ENCODE measurements at regions not wholly inside any gene's neighbourhood (a gene's known extent, or its start where the extent isn't known, plus 50 kb on each side); places are given as distances from the start of the nearest gene placed in this dataset.
"Not testable (repeated sequence)": the region's sequence is repeated elsewhere in the genome, so short reads cannot be mapped to it uniquely, and the experiment has no call there.

GRCh38 chr1:228653748-228654147, 81.5 kb upstream of the RHOU start:
- H3K27ac ChIP-seq (ENCODE audit: low read depth in 1 of 2, low read length in 1 of 2): no peak overlapping the region
- peaks cover 0 to under 1% (median 0%) of the 10 kb centered on the region in 5 donors for H3K4me1 ChIP-seq (ENCODE audit: control insufficient read depth in 5 of 5, insufficient read depth in 5 of 5, low read length in 5 of 5)
- WGBS, 2 donors: 89 to 97% methylated on average over 1 of the region's 1 CpG
- ATAC-seq (ENCODE audit: insufficient read depth, low FRiP score) (no peak), DNase-seq (no peak)
- H3K4me3 ChIP-seq: no peak overlapping the region
- peaks cover 8 to 33% (median 21%) of the 10 kb centered on the region in 3 donors for H3K27me3 ChIP-seq (ENCODE audit: control insufficient read depth in 3 of 3, insufficient read depth in 3 of 3, low read length in 2 of 3)
- TF ChIP-seq CTCF (IDR thresholded peaks at IDR 0.05; ENCODE audit: control extremely low read depth, extremely low read depth): no peak
- peaks cover 0 to 4% (median 0%) of the 10 kb centered on the region in 4 donors for H3K9me3 ChIP-seq (ENCODE audit: control insufficient read depth in 4 of 4, insufficient read depth in 3 of 4, low read length in 3 of 4)
- no peak overlapping the region for H3K9ac ChIP-seq (ENCODE audit: insufficient read depth in 1 of 2, low read length in 2 of 2)
- no peaks in the 10 kb centered on the region for H3K36me3 ChIP-seq (ENCODE audit: control insufficient read depth in 4 of 4, insufficient read depth in 4 of 4, low read length in 4 of 4)

- Histone ChIP-seq H3K9ac (ENCODE audit: insufficient read depth in 1 of 2, low read length in 2 of 2) (no peak overlapping the region), H3K4me1 (ENCODE audit: control insufficient read depth in 5 of 5, insufficient read depth in 5 of 5, low read length in 5 of 5) (no peaks in the 10 kb centered on the region), H3K27me3 (ENCODE audit: control insufficient read depth in 3 of 3, insufficient read depth in 3 of 3, low read length in 2 of 3) (peaks cover under 1 to 11% (median 8%) of the 10 kb centered on the region in 3 donors), H3K4me3 (no peak overlapping the region), H3K27ac (ENCODE audit: low read depth in 1 of 2, low read length in 1 of 2) (no peak overlapping the region), H3K36me3 (ENCODE audit: control insufficient read depth in 4 of 4, insufficient read depth in 4 of 4, low read length in 4 of 4) (no peaks in the 10 kb centered on the region), H3K9me3 (ENCODE audit: control insufficient read depth in 4 of 4, insufficient read depth in 3 of 4, low read length in 3 of 4) (no peaks in the 10 kb centered on the region)
- no peak for ATAC-seq (ENCODE audit: insufficient read depth, low FRiP score)
- no peak for DNase-seq
- TF ChIP-seq CTCF (IDR thresholded peaks at IDR 0.05; ENCODE audit: control extremely low read depth, extremely low read depth): no peak
- WGBS, 2 donors: 85 to 87% methylated on average over 3 of the region's 3 CpGs
Measured at GRCh38 chr1:228655796-228656394, 79.4 kb upstream of the RHOU start.

- not testable (repeated sequence) for ATAC-seq (ENCODE audit: insufficient read depth, low FRiP score)
Measured at GRCh38 chr1:228662007-228662689, 73.1 kb upstream of the RHOU start.

GRCh38 chr1:228664399-228664914, 70.8 kb upstream of the RHOU start:
- WGBS, 2 donors: 41 to 42% methylated on average over 14 of the region's 14 CpGs
- Histone ChIP-seq H3K9me3 (ENCODE audit: control insufficient read depth in 4 of 4, insufficient read depth in 3 of 4, low read length in 3 of 4) (no peaks in the 10 kb centered on the region), H3K36me3 (ENCODE audit: control insufficient read depth in 4 of 4, insufficient read depth in 4 of 4, low read length in 4 of 4) (no peaks in the 10 kb centered on the region), H3K9ac (ENCODE audit: insufficient read depth in 1 of 2, low read length in 2 of 2) (no peak overlapping the region), H3K4me3 (no peak overlapping the region), H3K27ac (ENCODE audit: low read depth in 1 of 2, low read length in 1 of 2) (no peak overlapping the region), H3K4me1 (ENCODE audit: control insufficient read depth in 5 of 5, insufficient read depth in 5 of 5, low read length in 5 of 5) (peaks cover 0 to 4% (median 0%) of the 10 kb centered on the region in 5 donors), H3K27me3 (ENCODE audit: control insufficient read depth in 3 of 3, insufficient read depth in 3 of 3, low read length in 2 of 3) (no peaks in the 10 kb centered on the region)
- DNase-seq (peak; percentile 80 to 86 (median 83)), ATAC-seq (ENCODE audit: insufficient read depth, low FRiP score) (no peak)
- TF ChIP-seq CTCF (IDR thresholded peaks at IDR 0.05; ENCODE audit: control extremely low read depth, extremely low read depth): peak; percentile 48

More at GRCh38 chr1:228662007-228662689, 73.1 kb upstream of the RHOU start:
- H3K9ac ChIP-seq (ENCODE audit: insufficient read depth in 1 of 2, low read length in 2 of 2); H3K36me3 ChIP-seq (ENCODE audit: control insufficient read depth in 4 of 4, insufficient read depth in 4 of 4, low read length in 4 of 4); H3K27ac ChIP-seq (ENCODE audit: low read depth in 1 of 2, low read length in 1 of 2); DNase-seq; H3K4me3 ChIP-seq; H3K27me3 ChIP-seq (ENCODE audit: control insufficient read depth in 3 of 3, insufficient read depth in 3 of 3, low read length in 2 of 3); H3K9me3 ChIP-seq (ENCODE audit: control insufficient read depth in 4 of 4, insufficient read depth in 3 of 4, low read length in 3 of 4); H3K4me1 ChIP-seq (ENCODE audit: control insufficient read depth in 5 of 5, insufficient read depth in 5 of 5, low read length in 5 of 5): not testable (repeated sequence)
- 78 to 80% methylated on average over 5 of the region's 5 CpGs for WGBS, 2 donors

Measured in lung (tissue), 11 donors.